IPS-NIHi11 (cell line): ENCODE measurements at regions not wholly inside any gene's neighbourhood (a gene's known extent, or its start where the extent isn't known, plus 50 kb on each side); places are given as distances from the start of the nearest gene placed in this dataset.
A peak's percentile ranks its signal among the peaks of the same experiment; 100 is the strongest.
"Not testable (repeated sequence)": the region's sequence is repeated elsewhere in the genome, so short reads cannot be mapped to it uniquely, and the experiment has no call there.

Source experiments
- DNase-seq: peaks from one replicate; pipeline ENCODE4 v3.0.0; 2012; ENCODE audit warnings: mixed read lengths, low spot score

GRCh38 chr6:67766057-67766456 lies 869.0 kb upstream of the ADGRB3 start:
- no peak for DNase-seq

GRCh38 chr6:67759001-67759400 lies 876.1 kb upstream of the ADGRB3 start:
- DNase-seq = no peak

- DNase-seq = no peak
Observed at GRCh38 chr6:67757465-67758033, 877.5 kb upstream of the ADGRB3 start.

GRCh38 chr6:67748521-67748920 lies 886.6 kb upstream of the ADGRB3 start:
- DNase-seq = no peak

GRCh38 chr6:67736816-67737215 lies 898.3 kb upstream of the ADGRB3 start:
- no peak for DNase-seq

GRCh38 chr6:67736161-67736560 lies 898.9 kb upstream of the ADGRB3 start:
- no peak for DNase-seq

- DNase-seq = no peak
Observed at GRCh38 chr6:67735623-67736022, 899.5 kb upstream of the ADGRB3 start.

GRCh38 chr6:67722861-67723261 lies 912.2 kb upstream of the ADGRB3 start:
- no peak for DNase-seq

GRCh38 chr6:67717281-67717680 lies 917.8 kb upstream of the ADGRB3 start:
- no peak for DNase-seq

- DNase-seq = no peak
Observed at GRCh38 chr6:67706388-67706787, 928.7 kb upstream of the ADGRB3 start.

- DNase-seq = no peak
Observed at GRCh38 chr6:67698534-67698933, 936.5 kb upstream of the ADGRB3 start.

GRCh38 chr6:67694127-67694526 lies 941.0 kb upstream of the ADGRB3 start:
- DNase-seq = no peak

- peak; percentile 14 for DNase-seq
Observed at GRCh38 chr6:67689329-67689728, 945.8 kb upstream of the ADGRB3 start.

GRCh38 chr6:67687396-67687795 lies 947.7 kb upstream of the ADGRB3 start:
- DNase-seq = no peak

GRCh38 chr6:67686225-67686624 lies 948.9 kb upstream of the ADGRB3 start:
- DNase-seq = not testable (repeated sequence)

GRCh38 chr6:67683960-67684359 lies 951.1 kb upstream of the ADGRB3 start:
- DNase-seq = no peak

- no peak for DNase-seq
Observed at GRCh38 chr6:67680297-67680932, 954.7 kb upstream of the ADGRB3 start.

- no peak for DNase-seq
Observed at GRCh38 chr6:67679566-67680296, 955.4 kb upstream of the ADGRB3 start.

GRCh38 chr6:67676892-67677291 lies 958.2 kb upstream of the ADGRB3 start:
- DNase-seq = no peak

GRCh38 chr6:67667637-67668422 lies 967.3 kb upstream of the ADGRB3 start:
- no peak for DNase-seq

GRCh38 chr6:67666177-67666964 lies 968.7 kb upstream of the ADGRB3 start:
- DNase-seq = no peak

GRCh38 chr6:67664942-67665341 lies 970.1 kb upstream of the ADGRB3 start:
- no peak for DNase-seq
